ENCODE measurements at regions not wholly inside any gene's neighbourhood (a gene's known extent, or its start where the extent isn't known, plus 50 kb on each side); places are given as distances from the start of the nearest gene placed in this dataset.

DNA sequence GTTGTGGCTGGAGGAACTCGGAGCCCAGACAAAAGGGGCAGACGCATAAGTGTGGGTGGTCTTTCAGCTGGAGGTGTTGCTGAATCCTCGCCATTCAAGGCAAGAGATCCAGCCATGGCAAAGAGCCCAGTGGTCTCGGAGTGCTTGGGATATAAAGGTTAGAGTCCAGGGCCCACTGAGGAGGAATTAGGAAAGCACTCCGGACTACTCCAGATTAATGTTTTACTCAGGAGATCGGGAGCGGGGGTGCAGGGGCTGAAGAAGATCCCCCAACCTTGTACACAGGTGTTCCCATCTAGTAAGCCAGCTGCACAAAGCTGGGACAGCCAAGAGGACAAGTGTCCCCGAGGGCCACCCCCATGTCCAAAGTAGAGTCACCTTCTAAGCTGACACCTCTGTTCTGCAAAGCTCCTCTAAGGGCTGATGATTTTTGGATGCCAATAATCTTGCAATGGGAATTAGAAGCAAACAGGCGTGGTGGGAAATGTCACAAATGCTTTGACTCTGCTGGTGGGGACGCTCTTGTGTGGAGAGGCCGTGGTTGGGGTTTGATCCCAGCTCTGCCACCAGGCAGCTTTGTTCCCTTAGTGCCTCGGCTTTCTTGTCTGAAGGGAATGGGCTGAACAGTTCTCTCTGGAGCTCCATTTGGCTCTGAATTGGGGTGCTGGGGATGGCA lies 194.3 kb upstream of the SOX1 start:
- no peaks in the 10 kb centered on the region for H3K4me1 Mint-ChIP-seq (ENCODE audit: low read depth in 2 of 2)
- H3K27ac Mint-ChIP-seq: no peak overlapping the region
- no peaks in the 10 kb centered on the region for H3K36me3 Mint-ChIP-seq
- peaks cover 16 to 23% of the 10 kb centered on the region in 2 donors for H3K27me3 Mint-ChIP-seq
- no peak for ATAC-seq
- DNase-seq (ENCODE audit: low spot score): no peak
- H3K9me3 Mint-ChIP-seq: no peaks in the 10 kb centered on the region
- H3K4me3 Mint-ChIP-seq: no peak overlapping the region

DNA sequence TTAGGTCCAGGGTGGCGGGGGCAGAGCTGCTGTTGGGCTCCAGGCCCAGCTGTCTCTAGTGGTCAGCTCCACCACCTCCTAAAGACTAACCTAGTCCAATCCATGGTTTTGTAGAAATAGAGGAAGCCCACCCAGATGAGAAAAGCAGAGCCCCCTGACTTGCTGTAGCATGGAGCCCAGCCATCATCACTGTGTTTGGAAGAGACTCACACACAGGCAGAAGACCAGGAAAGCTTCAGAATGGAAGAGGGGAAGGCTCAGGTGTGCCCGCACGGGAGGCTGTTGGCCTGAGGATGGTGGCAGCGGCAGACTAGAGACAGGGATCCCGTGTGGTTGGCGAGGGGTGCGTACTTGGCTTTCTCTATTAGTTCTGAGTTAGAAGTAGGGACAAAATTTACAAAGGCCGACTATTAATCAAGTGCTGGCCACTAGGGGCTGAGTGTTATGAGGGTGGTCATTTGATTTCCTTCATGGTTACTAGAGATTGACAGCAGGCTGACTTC lies 193.2 kb upstream of the SOX1 start:
- Mint-ChIP-seq H3K36me3 (no peaks in the 10 kb centered on the region), H3K27ac (no peak overlapping the region), H3K4me3 (no peak overlapping the region), H3K27me3 (peaks cover 12 to 14% of the 10 kb centered on the region in 2 donors), H3K9me3 (no peaks in the 10 kb centered on the region), H3K4me1 (ENCODE audit: low read depth in 2 of 2) (no peaks in the 10 kb centered on the region)
- DNase-seq (ENCODE audit: low spot score): no peak
- no peak for ATAC-seq

DNA sequence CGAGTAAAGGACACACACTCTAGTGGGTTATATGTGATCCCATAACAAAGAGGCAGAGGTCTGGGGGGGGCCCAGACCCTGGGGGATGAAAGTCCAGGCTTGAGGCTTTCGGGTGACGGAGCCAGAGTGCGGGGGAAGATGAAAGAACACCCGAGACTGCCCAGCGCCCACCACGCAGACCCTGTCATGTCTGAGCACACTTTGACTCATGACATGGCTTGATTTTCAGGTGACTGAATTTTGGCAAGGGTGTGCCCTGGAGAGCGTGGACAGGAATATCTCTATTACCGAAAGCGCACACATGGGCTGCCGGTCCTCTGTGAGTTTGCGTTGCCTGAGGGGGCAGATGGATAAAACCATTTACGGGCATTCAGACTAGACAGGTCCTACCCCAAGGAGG lies 192.0 kb upstream of the SOX1 start:
- H3K4me1 Mint-ChIP-seq (ENCODE audit: low read depth in 2 of 2): no peaks in the 10 kb centered on the region
- H3K36me3 Mint-ChIP-seq: no peaks in the 10 kb centered on the region
- no peak for DNase-seq (ENCODE audit: low spot score)
- peaks cover 10 to 11% of the 10 kb centered on the region in 2 donors for H3K27me3 Mint-ChIP-seq
- H3K4me3 Mint-ChIP-seq: no peak overlapping the region
- ATAC-seq: no peak
- no peak overlapping the region for H3K27ac Mint-ChIP-seq
- H3K9me3 Mint-ChIP-seq: no peaks in the 10 kb centered on the region

GRCh38 chr13:111875915-111876314 lies 191.0 kb upstream of the SOX1 start:
- no peaks in the 10 kb centered on the region for H3K36me3 Mint-ChIP-seq
- H3K27ac Mint-ChIP-seq: no peak overlapping the region
- no peak for DNase-seq (ENCODE audit: low spot score)
- ATAC-seq: no peak
- no peak overlapping the region for H3K4me3 Mint-ChIP-seq
- no peaks in the 10 kb centered on the region for H3K4me1 Mint-ChIP-seq (ENCODE audit: low read depth in 2 of 2)
- peaks cover 7 to 10% of the 10 kb centered on the region in 2 donors for H3K27me3 Mint-ChIP-seq
- no peaks in the 10 kb centered on the region for H3K9me3 Mint-ChIP-seq

DNA sequence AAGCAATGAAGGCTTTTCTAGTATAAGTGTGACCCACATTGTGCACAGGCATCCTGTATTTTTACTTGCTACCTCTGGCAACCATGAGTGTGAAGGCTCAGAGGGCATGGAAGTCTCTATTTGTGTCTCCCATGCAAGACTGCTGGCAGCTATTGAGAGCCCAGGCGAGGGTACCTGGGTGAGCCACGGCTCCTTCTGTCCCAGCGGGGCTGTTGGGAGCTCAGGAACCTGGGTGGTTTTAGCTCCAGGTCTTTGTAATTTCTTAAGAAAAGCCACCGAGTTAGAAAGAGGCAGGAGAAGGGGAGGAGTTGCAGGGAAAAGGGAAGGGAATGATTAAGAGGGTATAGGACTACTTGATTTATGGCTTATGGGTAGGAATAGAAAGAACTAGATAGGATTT lies 190.4 kb upstream of the SOX1 start:
- DNase-seq (ENCODE audit: low spot score) (no peak), ATAC-seq (no peak)

DNA sequence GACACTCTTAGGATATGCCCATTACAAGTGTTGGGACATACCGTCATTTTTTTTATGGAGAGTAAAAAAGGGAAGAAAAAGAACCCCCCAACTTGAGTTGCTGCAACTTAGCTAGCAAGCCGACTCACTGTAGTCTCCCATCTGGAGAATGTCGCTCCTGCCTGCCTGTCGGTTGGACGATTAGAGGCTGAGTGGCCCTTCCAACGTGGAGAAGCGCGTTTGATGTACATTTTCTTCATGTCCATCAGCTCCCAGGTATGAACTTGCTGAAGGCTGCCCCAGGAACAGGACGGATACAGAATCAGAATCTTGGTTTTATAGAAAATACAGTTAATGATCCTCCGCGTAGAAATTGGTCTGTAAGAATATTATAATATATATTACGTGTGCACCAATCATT lies 189.0 kb upstream of the SOX1 start:
- Mint-ChIP-seq H3K36me3 (no peaks in the 10 kb centered on the region), H3K4me3 (no peak overlapping the region), H3K9me3 (no peaks in the 10 kb centered on the region), H3K27me3 (peaks cover 3 to 10% of the 10 kb centered on the region in 2 donors), H3K27ac (no peak overlapping the region), H3K4me1 (ENCODE audit: low read depth in 2 of 2) (no peaks in the 10 kb centered on the region)
- ATAC-seq: no peak
- DNase-seq (ENCODE audit: low spot score): no peak

More for the DNA sequence above, 190.4 kb upstream of the SOX1 start:
- Mint-ChIP-seq H3K27me3 (peaks cover under 1 to 8% of the 10 kb centered on the region in 2 donors), H3K36me3 (no peaks in the 10 kb centered on the region), H3K9me3 (no peaks in the 10 kb centered on the region), H3K4me1 (ENCODE audit: low read depth in 2 of 2) (no peaks in the 10 kb centered on the region), H3K27ac (no peak overlapping the region), H3K4me3 (no peak overlapping the region)

DNA sequence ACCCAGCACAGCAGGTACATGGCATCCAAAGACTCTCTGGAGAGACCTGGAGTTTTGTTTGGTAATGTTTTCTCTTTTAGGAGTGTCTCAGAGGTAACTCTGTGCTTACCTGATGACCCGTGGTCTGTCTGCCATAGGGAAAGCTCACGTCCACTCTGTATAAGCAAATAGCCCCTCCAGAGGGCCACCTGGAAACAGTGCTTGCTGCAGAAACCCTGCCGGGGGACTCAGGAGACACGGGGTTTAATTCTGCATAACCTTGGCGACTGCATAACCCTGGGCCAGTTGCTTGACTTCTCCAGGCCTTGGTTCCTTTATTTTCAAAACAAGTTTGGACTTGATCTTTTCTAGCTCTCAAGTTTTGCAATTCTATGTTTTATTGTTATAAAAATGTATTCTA lies 187.2 kb upstream of the SOX1 start:
- no peaks in the 10 kb centered on the region for H3K9me3 Mint-ChIP-seq
- no peaks in the 10 kb centered on the region for H3K36me3 Mint-ChIP-seq
- ATAC-seq (no peak), DNase-seq (ENCODE audit: low spot score) (no peak)
- H3K27ac Mint-ChIP-seq: no peak overlapping the region
- H3K4me1 Mint-ChIP-seq (ENCODE audit: low read depth in 2 of 2): no peaks in the 10 kb centered on the region
- H3K4me3 Mint-ChIP-seq: no peak overlapping the region
- peaks cover 9 to 11% of the 10 kb centered on the region in 2 donors for H3K27me3 Mint-ChIP-seq

- peak in 1 of 2 donors; percentile 43 for ATAC-seq
- Mint-ChIP-seq H3K9me3 (no peaks in the 10 kb centered on the region), H3K27ac (no peak overlapping the region), H3K4me1 (ENCODE audit: low read depth in 2 of 2) (no peaks in the 10 kb centered on the region), H3K27me3 (peaks cover 9 to 11% of the 10 kb centered on the region in 2 donors), H3K4me3 (no peak overlapping the region), H3K36me3 (no peaks in the 10 kb centered on the region)
- DNase-seq (ENCODE audit: low spot score): no peak
These were observed 186.8 kb upstream of the SOX1 start for GRCh38 chr13:111880185-111880584.

DNA sequence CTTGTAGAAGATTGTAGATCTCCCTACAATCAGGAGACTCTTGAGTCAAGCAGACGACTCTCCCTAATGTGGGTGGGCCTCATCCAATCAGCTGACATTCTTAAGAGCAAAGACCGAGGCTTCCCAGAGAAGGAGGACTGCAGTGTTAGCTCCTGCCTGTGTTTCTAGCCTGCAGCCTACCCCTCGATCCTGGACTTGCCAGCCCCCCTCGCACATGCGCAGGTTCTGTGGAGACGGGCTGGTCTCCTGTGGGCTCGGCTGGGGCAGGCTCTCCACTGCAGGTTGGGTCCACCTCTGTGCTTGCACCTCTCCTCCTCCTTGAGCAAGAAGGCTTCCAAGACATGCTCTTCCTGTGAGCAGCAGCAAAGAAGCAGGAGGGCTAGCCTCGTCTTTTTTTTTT lies 185.2 kb upstream of the SOX1 start:
- no peaks in the 10 kb centered on the region for H3K4me1 Mint-ChIP-seq (ENCODE audit: low read depth in 2 of 2)
- H3K36me3 Mint-ChIP-seq: no peaks in the 10 kb centered on the region
- H3K9me3 Mint-ChIP-seq: no peaks in the 10 kb centered on the region
- no peak overlapping the region for H3K4me3 Mint-ChIP-seq
- no peak for DNase-seq (ENCODE audit: low spot score)
- ATAC-seq: peak in 1 of 2 donors; percentile 37
- H3K27me3 Mint-ChIP-seq: peaks cover 9 to 11% of the 10 kb centered on the region in 2 donors
- no peak overlapping the region for H3K27ac Mint-ChIP-seq

DNA sequence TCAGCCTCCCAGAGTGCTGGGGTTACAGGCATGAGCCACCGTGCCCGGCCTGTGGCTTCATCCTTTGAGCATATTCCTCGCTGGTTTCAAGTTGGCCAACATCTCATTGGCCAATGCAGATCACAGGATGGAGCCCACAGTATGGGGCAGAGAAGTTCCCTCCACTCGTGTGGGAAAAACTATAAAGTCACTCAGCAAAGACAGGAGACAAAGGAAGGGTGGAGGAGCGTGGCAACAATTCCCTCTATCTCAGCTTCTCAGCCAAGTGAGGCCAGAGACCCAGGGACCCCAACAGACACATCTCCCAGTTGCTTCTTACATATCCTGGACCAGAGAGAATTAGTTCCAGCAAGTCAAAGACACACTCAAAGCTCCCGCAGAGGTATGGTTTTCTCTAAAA lies 184.6 kb upstream of the SOX1 start:
- Mint-ChIP-seq H3K4me1 (ENCODE audit: low read depth in 2 of 2) (no peaks in the 10 kb centered on the region), H3K4me3 (no peak overlapping the region), H3K36me3 (no peaks in the 10 kb centered on the region), H3K9me3 (no peaks in the 10 kb centered on the region), H3K27me3 (peaks cover 7 to 12% of the 10 kb centered on the region in 2 donors), H3K27ac (no peak overlapping the region)
- DNase-seq (ENCODE audit: low spot score) (no peak), ATAC-seq (no peak)

GRCh38 chr13:111883571-111884343 lies 183.2 kb upstream of the SOX1 start:
- peaks cover 8 to 19% of the 10 kb centered on the region in 2 donors for H3K27me3 Mint-ChIP-seq
- no peaks in the 10 kb centered on the region for H3K4me1 Mint-ChIP-seq (ENCODE audit: low read depth in 2 of 2)
- DNase-seq (ENCODE audit: low spot score): no peak
- no peak for ATAC-seq
- no peak overlapping the region for H3K4me3 Mint-ChIP-seq
- no peak overlapping the region for H3K27ac Mint-ChIP-seq
- H3K9me3 Mint-ChIP-seq: no peaks in the 10 kb centered on the region
- no peaks in the 10 kb centered on the region for H3K36me3 Mint-ChIP-seq

DNA sequence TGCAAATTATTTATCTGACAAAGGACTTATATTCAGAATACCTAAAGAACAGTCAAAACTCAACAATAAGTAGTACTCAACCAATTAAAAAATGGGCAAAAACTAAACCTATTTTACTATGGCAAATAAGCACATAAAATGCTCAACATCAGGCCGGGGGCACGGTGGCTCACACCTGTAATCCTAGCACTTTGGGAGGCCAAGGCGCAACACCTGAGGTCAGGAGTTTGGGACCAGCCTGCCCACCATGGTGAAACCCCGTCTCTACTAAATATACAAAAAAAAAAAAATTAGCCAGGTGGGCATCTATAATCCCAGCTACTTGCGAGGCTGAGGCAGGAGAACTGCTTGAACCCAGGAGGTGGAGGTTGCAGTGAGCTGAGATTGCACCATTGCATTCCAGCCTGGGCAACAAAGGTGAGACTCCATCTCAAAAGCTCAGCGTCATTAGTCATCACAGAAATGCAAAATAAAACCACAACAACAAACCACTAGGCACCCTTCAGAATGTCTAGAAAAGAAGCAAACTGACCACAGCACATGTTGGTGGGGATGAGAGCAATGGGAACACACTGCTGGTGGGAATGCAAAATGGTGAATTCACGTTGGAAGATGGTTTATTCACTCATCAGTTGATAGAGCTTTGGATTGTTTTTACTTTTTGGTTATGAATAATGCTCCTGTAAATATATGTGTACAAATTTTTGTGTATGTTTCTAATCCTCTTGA lies 180.6 kb upstream of the SOX1 start:
- no peaks in the 10 kb centered on the region for H3K9me3 Mint-ChIP-seq
- H3K27me3 Mint-ChIP-seq: peaks cover 29 to 35% of the 10 kb centered on the region in 2 donors
- no peak overlapping the region for H3K27ac Mint-ChIP-seq
- ATAC-seq: no peak
- DNase-seq (ENCODE audit: low spot score): no peak
- no peaks in the 10 kb centered on the region for H3K4me1 Mint-ChIP-seq (ENCODE audit: low read depth in 2 of 2)
- H3K4me3 Mint-ChIP-seq: no peak overlapping the region
- peaks cover 4% of the 10 kb centered on the region for H3K36me3 Mint-ChIP-seq

DNA sequence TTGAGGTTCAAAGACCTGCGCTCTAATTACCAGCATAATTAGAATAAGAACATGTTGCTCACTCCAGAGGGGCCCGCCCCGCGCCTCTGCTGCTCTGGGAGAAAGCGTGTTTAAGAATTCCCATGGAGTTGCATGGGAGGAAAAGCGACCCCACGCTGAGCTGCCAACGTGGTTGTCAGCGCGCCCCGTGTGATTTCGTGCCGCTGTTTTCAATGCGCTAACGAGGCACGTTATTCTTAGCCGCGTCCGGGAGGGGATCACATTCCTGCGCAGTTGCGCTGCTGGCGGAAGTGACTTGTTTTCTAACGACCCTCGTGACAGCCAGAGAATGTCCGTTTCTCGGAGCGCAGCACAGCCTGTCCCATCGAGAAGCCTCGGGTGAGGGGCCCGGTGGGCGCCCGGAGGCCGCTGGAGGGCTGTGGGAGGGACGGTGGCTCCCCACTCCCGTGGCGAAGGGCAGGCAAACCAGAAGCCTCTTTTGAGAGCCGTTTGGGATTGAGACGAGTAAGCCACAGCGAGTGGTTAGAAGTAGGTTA lies 173.8 kb upstream of the SOX1 start:
- no peak for ATAC-seq
- no peak for DNase-seq (ENCODE audit: low spot score)
- Mint-ChIP-seq H3K4me3 (no peak overlapping the region), H3K4me1 (ENCODE audit: low read depth in 2 of 2) (no peaks in the 10 kb centered on the region), H3K9me3 (no peaks in the 10 kb centered on the region), H3K27me3 (peaks cover 48 to 51% of the 10 kb centered on the region in 2 donors), H3K27ac (no peak overlapping the region), H3K36me3 (peaks cover 5% of the 10 kb centered on the region)
